ENCODE measurements at regions not wholly inside any gene's neighbourhood (a gene's known extent, or its start where the extent isn't known, plus 50 kb on each side); places are given as distances from the start of the nearest gene placed in this dataset.

GRCh38 chr3:8282541-8283165, 219.0 kb upstream of the LMCD1 start:
- H3K27ac ChIP-seq (ENCODE audit: low read depth, low read length, poor library complexity, severe bottlenecking): no peak overlapping the region
- H3F3A ChIP-seq (ENCODE audit: insufficient read depth, low read length): no peaks in the 10 kb centered on the region
- no peaks in the 10 kb centered on the region for H3K4me1 ChIP-seq (ENCODE audit: insufficient read depth, low read length, severe bottlenecking)
- H3K9me2 ChIP-seq (ENCODE audit: low read depth, low read length): no peaks in the 10 kb centered on the region
- H3K9ac ChIP-seq (ENCODE audit: low read length): no peak overlapping the region
- no peaks in the 10 kb centered on the region for H4K20me1 ChIP-seq (ENCODE audit: insufficient read depth, low read length)
- no peaks in the 10 kb centered on the region for H3K9me3 ChIP-seq (ENCODE audit: low read length)
- no peak overlapping the region for H3K4me2 ChIP-seq (ENCODE audit: low read length)
- H3K36me3 ChIP-seq (ENCODE audit: insufficient read depth, low read length): no peaks in the 10 kb centered on the region
- no peaks in the 10 kb centered on the region for H3K27me3 ChIP-seq (ENCODE audit: insufficient read depth, low read length)
- no peak overlapping the region for H3K4me3 ChIP-seq (ENCODE audit: low read depth, low read length, poor library complexity, severe bottlenecking)
- H2AFZ ChIP-seq (ENCODE audit: low read length): no peak overlapping the region
- TF ChIP-seq CTCF (IDR thresholded peaks at IDR 0.05; ENCODE audit: low read length): no peak
- no peak for TF ChIP-seq EZH2 (IDR thresholded peaks at IDR 0.05; ENCODE audit: borderline replicate concordance, low read length)
- no peaks in the 10 kb centered on the region for H3K79me2 ChIP-seq (ENCODE audit: insufficient read depth, low read length)

- Histone ChIP-seq H3K27me3 (ENCODE audit: insufficient read depth, low read length) (no peaks in the 10 kb centered on the region), H3F3A (ENCODE audit: insufficient read depth, low read length) (no peaks in the 10 kb centered on the region), H3K9me2 (ENCODE audit: low read depth, low read length) (no peaks in the 10 kb centered on the region), H4K20me1 (ENCODE audit: insufficient read depth, low read length) (no peaks in the 10 kb centered on the region), H3K4me3 (ENCODE audit: low read depth, low read length, poor library complexity, severe bottlenecking) (no peak overlapping the region), H3K4me1 (ENCODE audit: insufficient read depth, low read length, severe bottlenecking) (no peaks in the 10 kb centered on the region), H3K36me3 (ENCODE audit: insufficient read depth, low read length) (no peaks in the 10 kb centered on the region), H3K27ac (ENCODE audit: low read depth, low read length, poor library complexity, severe bottlenecking) (no peak overlapping the region), H3K9me3 (ENCODE audit: low read length) (no peaks in the 10 kb centered on the region), H3K4me2 (ENCODE audit: low read length) (no peak overlapping the region), H2AFZ (ENCODE audit: low read length) (no peak overlapping the region), H3K9ac (ENCODE audit: low read length) (no peak overlapping the region), H3K79me2 (ENCODE audit: insufficient read depth, low read length) (no peaks in the 10 kb centered on the region)
- TF ChIP-seq EZH2 (IDR thresholded peaks at IDR 0.05; ENCODE audit: borderline replicate concordance, low read length) (no peak), CTCF (IDR thresholded peaks at IDR 0.05; ENCODE audit: low read length) (no peak)
These were observed 218.4 kb upstream of the LMCD1 start for GRCh38 chr3:8283193-8283592.

- Histone ChIP-seq H3K9me3 (ENCODE audit: low read length) (no peaks in the 10 kb centered on the region), H3K27ac (ENCODE audit: low read depth, low read length, poor library complexity, severe bottlenecking) (no peak overlapping the region), H4K20me1 (ENCODE audit: insufficient read depth, low read length) (no peaks in the 10 kb centered on the region), H3K4me2 (ENCODE audit: low read length) (no peak overlapping the region), H2AFZ (ENCODE audit: low read length) (no peak overlapping the region), H3K4me1 (ENCODE audit: insufficient read depth, low read length, severe bottlenecking) (no peaks in the 10 kb centered on the region), H3K79me2 (ENCODE audit: insufficient read depth, low read length) (no peaks in the 10 kb centered on the region), H3K9me2 (ENCODE audit: low read depth, low read length) (no peaks in the 10 kb centered on the region), H3K4me3 (ENCODE audit: low read depth, low read length, poor library complexity, severe bottlenecking) (no peak overlapping the region), H3F3A (ENCODE audit: insufficient read depth, low read length) (no peaks in the 10 kb centered on the region), H3K36me3 (ENCODE audit: insufficient read depth, low read length) (no peaks in the 10 kb centered on the region), H3K27me3 (ENCODE audit: insufficient read depth, low read length) (no peaks in the 10 kb centered on the region), H3K9ac (ENCODE audit: low read length) (no peak overlapping the region)
- TF ChIP-seq EZH2 (IDR thresholded peaks at IDR 0.05; ENCODE audit: borderline replicate concordance, low read length): no peak
- no peak for TF ChIP-seq CTCF (IDR thresholded peaks at IDR 0.05; ENCODE audit: low read length)
These were observed 215.5 kb upstream of the LMCD1 start for GRCh38 chr3:8286086-8286485.

Data from OCI-LY1 (cell line).